HG02938 (cell line): ENCODE measurements at regions not wholly inside any gene's neighbourhood (a gene's known extent, or its start where the extent isn't known, plus 50 kb on each side); places are given as distances from the start of the nearest gene placed in this dataset.

Experiments
- ATAC-seq: cut with Tn5 transposase; IDR thresholded peaks from one replicate; pipeline ENCODE4 v1.9.1; 2021; ENCODE audit warnings: mild to moderate bottlenecking, moderate library complexity; ENCODE audit not compliant: unreplicated experiment

- ATAC-seq = no peak
These were observed 647.2 kb downstream of the BNC2 start for GRCh38 chr9:16223074-16223871.

GRCh38 chr9:16230731-16231130 lies 639.7 kb downstream of the BNC2 start:
- no peak for ATAC-seq

- ATAC-seq = no peak
These were observed 634.2 kb downstream of the BNC2 start for GRCh38 chr9:16236311-16236710.

- ATAC-seq = no peak
These were observed 633.6 kb downstream of the BNC2 start for GRCh38 chr9:16236882-16237281.

- ATAC-seq = no peak
These were observed 631.8 kb downstream of the BNC2 start for GRCh38 chr9:16238623-16239138.

GRCh38 chr9:16241231-16241630 lies 629.2 kb downstream of the BNC2 start:
- ATAC-seq = no peak

GRCh38 chr9:16243798-16244197 lies 626.7 kb downstream of the BNC2 start:
- no peak for ATAC-seq

GRCh38 chr9:16245756-16246440 lies 624.6 kb downstream of the BNC2 start:
- no peak for ATAC-seq

GRCh38 chr9:16246785-16247184 lies 623.7 kb downstream of the BNC2 start:
- no peak for ATAC-seq

GRCh38 chr9:16247188-16247875 lies 623.1 kb downstream of the BNC2 start:
- ATAC-seq = no peak

- no peak for ATAC-seq
These were observed 621.6 kb downstream of the BNC2 start for GRCh38 chr9:16248822-16249221.

GRCh38 chr9:16252616-16253015 lies 617.9 kb downstream of the BNC2 start:
- ATAC-seq = no peak

GRCh38 chr9:16254674-16255073 lies 615.8 kb downstream of the BNC2 start:
- no peak for ATAC-seq

GRCh38 chr9:16255217-16255616 lies 615.3 kb downstream of the BNC2 start:
- no peak for ATAC-seq

GRCh38 chr9:16257604-16258003 lies 612.9 kb downstream of the BNC2 start:
- no peak for ATAC-seq

- ATAC-seq = no peak
These were observed 612.3 kb downstream of the BNC2 start for GRCh38 chr9:16258191-16258590.

GRCh38 chr9:16258708-16259107 lies 611.8 kb downstream of the BNC2 start:
- ATAC-seq = peak; percentile 49

- no peak for ATAC-seq
These were observed 607.8 kb downstream of the BNC2 start for GRCh38 chr9:16262477-16263261.

- no peak for ATAC-seq
These were observed 604.8 kb downstream of the BNC2 start for GRCh38 chr9:16265688-16266087.

GRCh38 chr9:16266648-16267276 lies 603.7 kb downstream of the BNC2 start:
- ATAC-seq = no peak
